NOMO-1 treated with DMSO at 0.1 percent for 48 hours (cell line): ENCODE measurements at regions not wholly inside any gene's neighbourhood (a gene's known extent, or its start where the extent isn't known, plus 50 kb on each side); places are given as distances from the start of the nearest gene placed in this dataset.
"Not testable (repeated sequence)": the region's sequence is repeated elsewhere in the genome, so short reads cannot be mapped to it uniquely, and the experiment has no call there.

ENCODE experiments used
- DNase-seq: peaks from one replicate; lab custom pipeline; 2025; ENCODE audit not compliant: unreplicated experiment; lab: John Stamatoyannopoulos, UW

- no peak for DNase-seq
Measured at GRCh38 chr3:22373182-22373581, 622.2 kb upstream of the ZNF385D start.

GRCh38 chr3:22373827-22374226 lies 622.8 kb upstream of the ZNF385D start:
- no peak for DNase-seq

GRCh38 chr3:22377421-22377820 lies 626.4 kb upstream of the ZNF385D start:
- DNase-seq = no peak

- no peak for DNase-seq
Measured at GRCh38 chr3:22378869-22379268, 627.9 kb upstream of the ZNF385D start.

- DNase-seq = no peak
Measured at GRCh38 chr3:22380253-22380652, 629.2 kb upstream of the ZNF385D start.

- DNase-seq = not testable (repeated sequence)
Measured at GRCh38 chr3:22381564-22381963, 630.6 kb upstream of the ZNF385D start.

GRCh38 chr3:22383285-22383684 lies 632.3 kb upstream of the ZNF385D start:
- DNase-seq = no peak

GRCh38 chr3:22386107-22386506 lies 635.1 kb upstream of the ZNF385D start:
- no peak for DNase-seq

- no peak for DNase-seq
Measured at GRCh38 chr3:22392286-22392685, 641.3 kb upstream of the ZNF385D start.

GRCh38 chr3:22392859-22393258 lies 641.8 kb upstream of the ZNF385D start:
- no peak for DNase-seq

- no peak for DNase-seq
Measured at GRCh38 chr3:22399566-22399965, 648.6 kb upstream of the ZNF385D start.

GRCh38 chr3:22401499-22401898 lies 650.5 kb upstream of the ZNF385D start:
- DNase-seq = no peak

- no peak for DNase-seq
Measured at GRCh38 chr3:22414239-22414638, 663.2 kb upstream of the ZNF385D start.

GRCh38 chr3:22416838-22417446 lies 665.9 kb upstream of the ZNF385D start:
- not testable (repeated sequence) for DNase-seq

- no peak for DNase-seq
Measured at GRCh38 chr3:22419261-22419660, 668.3 kb upstream of the ZNF385D start.

- no peak for DNase-seq
Measured at GRCh38 chr3:22421589-22421988, 670.6 kb upstream of the ZNF385D start.

GRCh38 chr3:22431334-22431733 lies 680.3 kb upstream of the ZNF385D start:
- no peak for DNase-seq

- no peak for DNase-seq
Measured at GRCh38 chr3:22439626-22440025, 688.6 kb upstream of the ZNF385D start.

GRCh38 chr3:22441711-22442110 lies 690.7 kb upstream of the ZNF385D start:
- DNase-seq = no peak

GRCh38 chr3:22443571-22444233 lies 692.7 kb upstream of the ZNF385D start:
- DNase-seq = no peak

GRCh38 chr3:22445336-22445735 lies 694.3 kb upstream of the ZNF385D start:
- DNase-seq = not testable (repeated sequence)

- no peak for DNase-seq
Measured at GRCh38 chr3:22450786-22451400, 699.9 kb upstream of the ZNF385D start.
